Loucy (cell line): ENCODE measurements at regions not wholly inside any gene's neighbourhood (a gene's known extent, or its start where the extent isn't known, plus 50 kb on each side); places are given as distances from the start of the nearest gene placed in this dataset.

Source experiments
- H2AFZ ChIP-seq: fragments of 200-600 bp; sonication (generic); 2 replicates; pipeline ENCODE4 v1.6.0; 2016; ENCODE audit warnings: antibody characterized with exemption, mild to moderate bottlenecking, low read length, moderate library complexity
- H3F3A ChIP-seq: fragments of 200-600 bp; 2 replicates; pipeline ENCODE4 v1.6.0; 2016; ENCODE audit warnings: antibody characterized with exemption, low read depth, mild to moderate bottlenecking
- H3K27me3 ChIP-seq: fragments of 200-600 bp; sonication (generic); 2 replicates; pipeline ENCODE4 v1.6.1; 2014; ENCODE audit warnings: low read length, mild to moderate bottlenecking; ENCODE audit not compliant: insufficient read depth, poor library complexity, severe bottlenecking
- H3K36me3 ChIP-seq: fragments of 200-600 bp; sonication (generic); 2 replicates; pipeline ENCODE4 v1.6.1; 2016; ENCODE audit warnings: low read length; ENCODE audit not compliant: insufficient read depth
- H3K4me1 ChIP-seq: fragments of 200-600 bp; sonication (generic); 2 replicates; pipeline ENCODE4 v1.5.1; 2014; ENCODE audit warnings: low read length, mild to moderate bottlenecking; ENCODE audit not compliant: insufficient read depth, poor library complexity, severe bottlenecking
- H3K4me2 ChIP-seq: fragments of 200-600 bp; sonication (generic); 2 replicates; pipeline ENCODE4 v1.6.0; 2014; ENCODE audit warnings: antibody characterized with exemption, low read length, low read depth, mild to moderate bottlenecking; ENCODE audit not compliant: poor library complexity, severe bottlenecking
- H3K4me3 ChIP-seq: fragments of 200-600 bp; sonication (generic); 2 replicates; pipeline ENCODE4 v1.5.1; 2014; ENCODE audit warnings: low read length, mild to moderate bottlenecking, mixed read lengths; ENCODE audit not compliant: poor library complexity, severe bottlenecking
- H3K79me2 ChIP-seq: fragments of 200-600 bp; sonication (generic); 2 replicates; pipeline ENCODE4 v1.6.1; 2014; ENCODE audit warnings: low read length; ENCODE audit not compliant: insufficient read depth
- H3K9ac ChIP-seq: fragments of 200-600 bp; sonication (generic); 2 replicates; pipeline ENCODE4 v1.6.0; 2014; ENCODE audit warnings: mild to moderate bottlenecking, low read depth, low read length, moderate library complexity; ENCODE audit not compliant: poor library complexity, severe bottlenecking
- H3K9me2 ChIP-seq: fragments of 200-600 bp; sonication (generic); replicated peaks from 2 replicates; pipeline ENCODE4 v1.6.1; 2016; ENCODE audit warnings: low read depth, low read length, mixed read lengths
- H3K9me3 ChIP-seq: fragments of 200-600 bp; sonication (generic); 2 replicates; pipeline ENCODE4 v1.6.1; 2014; ENCODE audit warnings: mild to moderate bottlenecking, antibody characterized with exemption, low read length, low read depth; ENCODE audit not compliant: insufficient read depth
- H4K20me1 ChIP-seq: fragments of 200-600 bp; sonication (generic); 2 replicates; pipeline ENCODE4 v1.6.0; 2014; ENCODE audit warnings: antibody characterized with exemption, low read length, mild to moderate bottlenecking; ENCODE audit not compliant: insufficient read depth, poor library complexity, severe bottlenecking
- EZH2phosphoT487 ChIP-seq: fragments of 200-600 bp; IDR thresholded peaks from 2 replicates; pipeline ENCODE4 v1.6.1; 2018; ENCODE audit warnings: antibody characterized with exemption, mild to moderate bottlenecking, moderate library complexity, borderline replicate concordance
- TF ChIP-seq, protein P1 (sequence below): fragments of 200-600 bp; sonication (generic); conservative IDR thresholded peaks from 2 replicates; pipeline ENCODE4 v1.5.1; 2014; ENCODE audit warnings: mild to moderate bottlenecking, antibody characterized with exemption, low read length

DNA sequence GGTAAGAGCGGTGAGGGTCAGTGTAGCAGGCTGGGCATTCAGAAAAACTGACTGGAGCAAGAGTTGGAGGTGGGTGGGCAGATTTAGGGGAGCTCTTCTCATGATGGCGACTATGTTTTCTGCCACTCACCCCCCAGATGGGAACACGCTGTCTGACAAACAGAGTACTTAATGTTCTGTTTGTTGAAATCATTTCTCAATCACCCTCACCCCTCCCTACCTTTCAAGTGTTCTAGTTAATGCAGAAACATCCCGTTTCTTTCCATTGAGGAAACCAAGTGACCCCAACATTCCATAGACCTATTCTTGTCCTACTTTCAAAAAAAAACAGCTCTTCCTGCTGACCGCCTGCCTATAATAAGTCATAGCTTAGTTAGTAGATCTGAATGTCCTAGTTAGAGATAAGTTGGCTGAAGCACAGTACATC is 132.5 kb upstream of the NEDD9 start:
- Histone ChIP-seq H3K36me3 (no peaks in the 10 kb centered on the region), H3K9me3 (no peaks in the 10 kb centered on the region), H3K9me2 (no peaks in the 10 kb centered on the region), H4K20me1 (no peaks in the 10 kb centered on the region), H2AFZ (no peak overlapping the region), H3K27me3 (no peaks in the 10 kb centered on the region), H3F3A (no peaks in the 10 kb centered on the region), H3K4me1 (no peaks in the 10 kb centered on the region), H3K9ac (no peak overlapping the region), H3K4me3 (no peak overlapping the region), H3K4me2 (no peak overlapping the region), H3K79me2 (no peaks in the 10 kb centered on the region)
- no peak for TF ChIP-seq EZH2phosphoT487
- TF ChIP-seq, protein P1, sequence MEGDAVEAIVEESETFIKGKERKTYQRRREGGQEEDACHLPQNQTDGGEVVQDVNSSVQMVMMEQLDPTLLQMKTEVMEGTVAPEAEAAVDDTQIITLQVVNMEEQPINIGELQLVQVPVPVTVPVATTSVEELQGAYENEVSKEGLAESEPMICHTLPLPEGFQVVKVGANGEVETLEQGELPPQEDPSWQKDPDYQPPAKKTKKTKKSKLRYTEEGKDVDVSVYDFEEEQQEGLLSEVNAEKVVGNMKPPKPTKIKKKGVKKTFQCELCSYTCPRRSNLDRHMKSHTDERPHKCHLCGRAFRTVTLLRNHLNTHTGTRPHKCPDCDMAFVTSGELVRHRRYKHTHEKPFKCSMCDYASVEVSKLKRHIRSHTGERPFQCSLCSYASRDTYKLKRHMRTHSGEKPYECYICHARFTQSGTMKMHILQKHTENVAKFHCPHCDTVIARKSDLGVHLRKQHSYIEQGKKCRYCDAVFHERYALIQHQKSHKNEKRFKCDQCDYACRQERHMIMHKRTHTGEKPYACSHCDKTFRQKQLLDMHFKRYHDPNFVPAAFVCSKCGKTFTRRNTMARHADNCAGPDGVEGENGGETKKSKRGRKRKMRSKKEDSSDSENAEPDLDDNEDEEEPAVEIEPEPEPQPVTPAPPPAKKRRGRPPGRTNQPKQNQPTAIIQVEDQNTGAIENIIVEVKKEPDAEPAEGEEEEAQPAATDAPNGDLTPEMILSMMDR: no peak

- H3K36me3 ChIP-seq: no peaks in the 10 kb centered on the region
- no peaks in the 10 kb centered on the region for H3F3A ChIP-seq
- H3K9me3 ChIP-seq: no peaks in the 10 kb centered on the region
- no peak overlapping the region for H2AFZ ChIP-seq
- H3K79me2 ChIP-seq: no peaks in the 10 kb centered on the region
- H3K9ac ChIP-seq: no peak overlapping the region
- no peaks in the 10 kb centered on the region for H3K9me2 ChIP-seq
- no peaks in the 10 kb centered on the region for H4K20me1 ChIP-seq
- no peaks in the 10 kb centered on the region for H3K4me1 ChIP-seq
- no peak for TF ChIP-seq EZH2phosphoT487
- TF ChIP-seq, protein P1: no peak
- H3K27me3 ChIP-seq: no peaks in the 10 kb centered on the region
- no peak overlapping the region for H3K4me2 ChIP-seq
- H3K4me3 ChIP-seq: no peak overlapping the region
Observed at GRCh38 chr6:11363881-11364576, 131.6 kb upstream of the NEDD9 start.

DNA sequence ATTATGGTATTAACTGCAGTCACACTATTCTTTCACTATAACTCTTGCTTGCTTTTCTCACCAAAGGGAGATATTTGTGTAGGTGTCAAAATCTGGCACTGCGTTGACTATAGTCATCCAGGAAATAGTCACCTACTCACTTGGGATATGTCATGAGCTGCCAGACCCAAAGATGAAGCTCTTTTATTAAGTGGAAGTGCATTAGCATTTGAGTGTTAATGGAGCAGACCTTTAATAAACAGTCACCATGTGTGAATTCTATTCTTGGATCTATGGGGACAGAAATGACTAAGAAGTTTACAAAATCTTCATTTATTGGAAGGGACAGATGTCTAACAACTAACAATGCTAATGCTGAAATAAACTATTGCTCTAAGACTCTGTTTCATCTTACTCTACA is 130.1 kb upstream of the NEDD9 start:
- no peaks in the 10 kb centered on the region for H3K36me3 ChIP-seq
- no peaks in the 10 kb centered on the region for H3K9me2 ChIP-seq
- H3K27me3 ChIP-seq: no peaks in the 10 kb centered on the region
- TF ChIP-seq EZH2phosphoT487: no peak
- TF ChIP-seq, protein P1: no peak
- H3K4me3 ChIP-seq: no peak overlapping the region
- H2AFZ ChIP-seq: no peak overlapping the region
- no peaks in the 10 kb centered on the region for H4K20me1 ChIP-seq
- no peak overlapping the region for H3K4me2 ChIP-seq
- no peaks in the 10 kb centered on the region for H3K4me1 ChIP-seq
- no peaks in the 10 kb centered on the region for H3K9me3 ChIP-seq
- H3F3A ChIP-seq: no peaks in the 10 kb centered on the region
- no peaks in the 10 kb centered on the region for H3K79me2 ChIP-seq
- H3K9ac ChIP-seq: no peak overlapping the region
